NCI-H1092 treated with DMSO at 0.1 percent for 48 hours (cell line): ENCODE measurements at regions not wholly inside any gene's neighbourhood (a gene's known extent, or its start where the extent isn't known, plus 50 kb on each side); places are given as distances from the start of the nearest gene placed in this dataset.

Experiments used
- DNase-seq: peaks from one replicate; lab custom pipeline; 2025; lab: John Stamatoyannopoulos, UW

DNA sequence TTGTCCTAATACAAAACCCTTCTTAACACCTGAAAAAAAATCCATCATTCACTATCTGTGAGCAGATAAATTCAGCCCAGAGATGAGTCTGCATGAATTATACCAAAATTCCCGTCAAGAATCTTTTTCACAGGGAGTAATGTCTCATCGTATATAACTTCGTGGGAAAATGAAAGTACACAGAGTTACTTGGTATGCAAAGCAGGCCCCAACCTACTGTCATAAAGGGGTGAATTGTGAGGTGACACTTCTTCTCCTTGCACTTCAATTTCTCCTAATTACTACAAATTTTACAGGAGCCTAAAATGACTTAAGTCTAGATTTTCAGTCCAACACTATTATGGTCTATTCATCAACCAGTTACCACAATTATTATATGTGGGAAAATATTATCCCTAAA is 84.6 kb upstream of the CDH20 start:
- no peak for DNase-seq

DNA sequence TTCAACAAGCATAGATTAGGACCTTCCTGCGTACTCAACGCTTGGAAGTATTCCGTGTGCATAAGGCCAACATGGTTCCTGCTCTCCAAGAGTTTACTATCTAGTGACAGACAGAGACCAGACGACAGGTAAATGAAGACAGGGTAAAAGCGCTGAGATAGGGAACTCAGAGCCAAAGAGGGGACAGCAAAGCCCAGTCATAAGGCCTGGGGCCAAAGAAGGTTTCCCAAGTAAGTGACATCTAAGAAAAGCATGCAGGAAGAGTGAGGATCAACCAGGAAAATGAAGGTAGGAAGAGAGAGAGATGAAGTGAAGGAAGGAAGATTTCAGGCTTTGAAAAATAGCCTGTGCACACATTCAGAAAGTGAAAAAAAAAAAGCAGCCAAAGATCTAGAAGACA is 76.9 kb upstream of the CDH20 start:
- DNase-seq = no peak

DNA sequence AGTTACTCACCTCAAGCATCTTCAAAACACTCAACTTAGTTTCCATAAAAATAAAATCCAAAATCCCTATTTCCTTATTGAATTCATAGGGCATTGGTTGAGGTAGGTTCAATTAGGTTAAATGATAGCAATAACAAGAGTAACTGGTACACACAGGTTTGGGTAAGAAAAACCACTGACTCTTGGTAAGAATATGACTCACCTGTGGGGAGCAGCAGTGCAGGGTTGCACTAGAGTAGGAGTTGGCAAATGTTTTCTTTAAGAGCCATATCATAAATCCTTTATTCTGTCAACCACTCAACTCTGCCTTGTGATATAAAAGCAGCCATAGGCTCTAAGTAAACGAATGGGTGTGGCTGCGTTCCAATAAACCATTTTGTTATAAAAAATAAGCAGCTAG is 71.4 kb upstream of the CDH20 start:
- DNase-seq = no peak

DNA sequence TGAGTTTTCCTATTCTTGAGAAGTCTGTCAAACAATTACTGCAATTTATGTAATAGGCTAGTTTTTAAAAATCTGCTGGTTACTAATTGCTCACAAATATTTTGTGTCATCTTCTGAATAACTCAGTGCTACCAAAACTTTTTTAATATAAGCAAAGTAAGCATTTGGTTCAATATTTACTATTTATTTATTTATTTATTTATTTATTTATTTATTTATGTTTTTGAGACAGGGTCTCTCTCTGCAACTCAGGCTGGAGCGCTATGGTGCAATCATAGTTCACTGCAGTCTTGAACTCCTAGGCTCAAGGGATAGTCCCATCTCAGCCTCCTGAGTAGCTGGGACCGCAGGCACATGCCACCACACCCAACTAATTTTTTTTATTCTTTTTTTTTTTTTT is 60.4 kb upstream of the CDH20 start:
- no peak for DNase-seq

DNA sequence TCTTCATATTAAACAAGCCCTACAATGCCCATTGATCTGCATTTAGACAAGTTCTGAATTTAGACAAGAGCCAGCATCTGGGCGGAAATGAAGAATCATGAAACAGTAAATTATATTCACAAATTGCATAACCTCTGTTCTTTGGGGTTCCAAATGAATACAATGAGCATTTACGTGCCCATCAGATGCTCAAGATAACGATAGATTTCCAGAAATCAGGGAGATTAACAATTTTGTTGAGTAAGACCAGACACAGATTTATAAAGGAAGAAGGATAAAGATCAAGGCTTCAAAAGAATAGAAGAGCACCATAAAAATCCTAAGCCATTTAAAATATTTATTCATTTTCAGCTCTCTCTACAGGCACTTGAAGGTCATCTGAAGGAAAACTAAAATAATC is 59.7 kb upstream of the CDH20 start:
- DNase-seq = no peak

DNA sequence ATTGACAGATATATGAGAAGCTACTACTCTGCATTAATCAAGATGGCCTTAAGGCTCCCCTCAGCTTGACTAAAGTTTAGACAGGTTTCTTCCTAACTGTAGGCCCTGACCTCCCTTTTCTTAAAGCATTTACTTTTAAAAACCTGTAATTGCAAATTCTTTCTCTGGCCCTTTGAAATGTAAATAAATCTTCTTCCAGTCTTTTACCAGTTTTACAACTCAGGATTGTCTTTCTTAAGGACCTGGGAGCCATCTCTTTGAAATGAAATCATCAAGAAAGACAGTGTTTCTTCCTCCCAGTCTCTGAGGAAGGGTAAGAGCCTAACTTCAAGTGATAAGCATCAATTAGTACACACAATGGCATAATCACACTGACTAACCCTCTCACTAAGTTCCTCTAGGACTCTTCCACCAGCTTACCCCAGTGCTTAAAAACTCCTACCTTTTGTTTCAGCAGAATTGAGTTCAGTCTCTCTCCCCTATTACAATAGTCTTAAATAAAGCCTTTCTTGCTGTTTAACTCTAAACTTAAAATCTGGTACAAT is 58.7 kb upstream of the CDH20 start:
- DNase-seq = no peak

DNA sequence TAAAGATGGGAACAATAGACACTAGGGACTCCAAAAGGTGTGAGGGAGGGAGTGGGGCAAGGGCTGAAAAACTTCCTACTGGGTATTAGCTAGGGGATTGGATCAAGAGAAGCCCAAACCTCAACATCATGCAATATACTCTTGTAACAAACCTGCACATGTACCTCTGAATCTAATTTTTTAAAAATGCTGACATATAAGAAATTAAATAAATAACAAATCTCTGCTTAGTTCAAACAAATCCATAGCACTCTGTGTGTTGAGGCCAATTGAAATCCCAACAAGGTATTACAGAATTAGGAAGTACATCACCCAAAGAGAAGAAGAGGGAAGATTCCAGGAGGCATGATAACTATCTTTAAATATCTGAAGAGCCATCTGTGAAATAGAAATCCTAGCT is 55.4 kb upstream of the CDH20 start:
- no peak for DNase-seq

DNA sequence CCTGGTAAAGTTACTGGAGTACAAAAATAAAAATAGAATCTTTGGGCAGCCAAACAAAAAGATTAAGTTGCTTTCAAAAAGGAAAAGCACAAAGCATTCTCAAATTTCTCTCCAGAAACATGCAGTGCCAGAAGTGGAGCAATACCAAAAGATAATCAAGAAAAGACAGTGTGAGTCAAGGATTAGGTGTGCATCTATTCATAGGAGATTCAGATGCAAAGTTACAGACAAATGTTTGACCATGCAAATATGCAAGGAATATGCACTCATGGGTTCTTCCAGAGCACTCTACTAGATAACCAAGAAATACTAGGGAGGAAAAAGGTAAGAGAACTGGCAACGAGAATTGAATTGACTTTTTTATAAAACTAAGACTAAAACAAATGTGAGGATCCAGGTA is 51.8 kb upstream of the CDH20 start:
- DNase-seq = no peak

DNA sequence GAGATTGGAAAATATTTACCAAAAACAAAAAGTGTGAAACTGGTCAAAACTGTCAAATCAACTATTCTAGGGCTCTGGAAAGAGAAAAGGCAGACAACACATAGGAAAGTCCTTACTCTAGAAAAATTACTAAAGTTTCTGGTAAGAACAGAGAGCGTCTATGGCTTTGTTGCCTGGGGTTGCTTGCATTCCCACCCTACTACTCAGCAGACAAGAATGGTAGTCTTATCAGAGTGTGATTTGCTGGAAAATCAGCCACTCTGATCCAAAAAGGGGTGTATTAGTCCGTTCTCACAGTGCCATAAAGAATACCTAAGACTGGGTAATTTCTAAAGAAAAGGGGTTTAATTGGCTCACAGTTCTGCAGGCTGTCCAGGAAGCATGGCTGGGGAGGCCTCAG is 50.3 kb upstream of the CDH20 start:
- no peak for DNase-seq
